HepG2 (cell line): ENCODE measurements at regions not wholly inside any gene's neighbourhood (a gene's known extent, or its start where the extent isn't known, plus 50 kb on each side); places are given as distances from the start of the nearest gene placed in this dataset.

ENCODE experiments used
- BRF2 ChIP-seq: sonication (generic); formaldehyde crosslinking; IDR thresholded peaks from 2 replicates; pipeline ENCODE4 v1.8.1; 2022; ENCODE audit warnings: mild to moderate bottlenecking, missing genetic modification reagents
- CREB3 ChIP-seq: sonication (generic); formaldehyde crosslinking; IDR thresholded peaks from 2 replicates; pipeline ENCODE4 v1.5.0; 2020; ENCODE audit warnings: missing genetic modification reagents
- E2F5 ChIP-seq: sonication (generic); formaldehyde crosslinking; conservative IDR thresholded peaks from 2 replicates; pipeline ENCODE4 v1.4.0; 2020; ENCODE audit warnings: missing genetic modification reagents
- KDM5A ChIP-seq: fragments of 200-600 bp; sonication (generic); IDR thresholded peaks from 2 replicates; pipeline ENCODE4 v1.7.0; 2018; ENCODE audit warnings: antibody characterized with exemption, mild to moderate bottlenecking, low read length, borderline replicate concordance
- TIGD3 ChIP-seq: sonication (generic); formaldehyde crosslinking; IDR thresholded peaks from 2 replicates; pipeline ENCODE4 v1.5.1; 2020; ENCODE audit warnings: mild to moderate bottlenecking, missing genetic modification reagents, borderline replicate concordance
- TRAFD1 ChIP-seq: sonication (generic); formaldehyde crosslinking; IDR thresholded peaks from 2 replicates; pipeline ENCODE4 v1.5.1; 2020; ENCODE audit warnings: missing genetic modification reagents, mild to moderate bottlenecking, borderline replicate concordance
- ZNF138 ChIP-seq: sonication (generic); formaldehyde crosslinking; IDR thresholded peaks from 2 replicates; pipeline ENCODE4 v1.5.0; 2020; ENCODE audit warnings: mild to moderate bottlenecking, low read depth, missing genetic modification reagents
- ZNF235 ChIP-seq: sonication (generic); formaldehyde crosslinking; IDR thresholded peaks from 2 replicates; pipeline ENCODE4 v1.8.1; 2023; ENCODE audit warnings: mild to moderate bottlenecking, missing genetic modification reagents, borderline replicate concordance
- ZNF552 ChIP-seq: sonication (generic); formaldehyde crosslinking; IDR thresholded peaks from 2 replicates; pipeline ENCODE4 v1.9.0; 2022; ENCODE audit warnings: missing genetic modification reagents, mild to moderate bottlenecking, borderline replicate concordance
- ZSCAN25 ChIP-seq: sonication (generic); formaldehyde crosslinking; IDR thresholded peaks from 2 replicates; pipeline ENCODE4 v1.8.0; 2022; ENCODE audit warnings: mild to moderate bottlenecking, missing genetic modification reagents

GRCh38 chr5:2169850-2170760 lies 287.4 kb upstream of the IRX4 start (continued):
- TF ChIP-seq CREB3 (CRISPR knock-in tag) (no peak), ZNF552 (CRISPR knock-in tag) (no peak), ZNF138 (CRISPR knock-in tag) (no peak), ZNF235 (CRISPR knock-in tag) (no peak), KDM5A (no peak), ZSCAN25 (no peak), TRAFD1 (CRISPR knock-in tag) (no peak), E2F5 (CRISPR knock-in tag) (no peak), TIGD3 (CRISPR knock-in tag) (no peak), BRF2 (no peak)
